ENCODE measurements at regions not wholly inside any gene's neighbourhood (a gene's known extent, or its start where the extent isn't known, plus 50 kb on each side); places are given as distances from the start of the nearest gene placed in this dataset.
"Not testable (repeated sequence)": the region's sequence is repeated elsewhere in the genome, so short reads cannot be mapped to it uniquely, and the experiment has no call there.

GRCh38 chr9:87392086-87392485, 105.6 kb upstream of the DAPK1 start:
- H3K36me3 ChIP-seq = no peaks in the 10 kb centered on the region
- no peak overlapping the region for H3K27ac ChIP-seq
- H3K4me1 ChIP-seq (replicated peaks) = peaks cover 31% of the 10 kb centered on the region
- no peaks in the 10 kb centered on the region for H3K9me3 ChIP-seq (replicated peaks)
- H3K27me3 ChIP-seq (replicated peaks) = no peaks in the 10 kb centered on the region
- DNase-seq (ENCODE audit: low read depth in 1 of 2, low spot score in 2 of 2) = no peak
- no peak overlapping the region for H3K4me3 ChIP-seq

- peaks cover 17% of the 10 kb centered on the region for H3K4me1 ChIP-seq (replicated peaks)
- no peaks in the 10 kb centered on the region for H3K9me3 ChIP-seq (replicated peaks)
- H3K27ac ChIP-seq = no peak overlapping the region
- no peak overlapping the region for H3K4me3 ChIP-seq
- no peaks in the 10 kb centered on the region for H3K36me3 ChIP-seq
- H3K27me3 ChIP-seq (replicated peaks) = no peaks in the 10 kb centered on the region
- DNase-seq (ENCODE audit: low read depth in 1 of 2, low spot score in 2 of 2) = no peak
Measured at GRCh38 chr9:87393706-87394230, 103.9 kb upstream of the DAPK1 start.

DNA sequence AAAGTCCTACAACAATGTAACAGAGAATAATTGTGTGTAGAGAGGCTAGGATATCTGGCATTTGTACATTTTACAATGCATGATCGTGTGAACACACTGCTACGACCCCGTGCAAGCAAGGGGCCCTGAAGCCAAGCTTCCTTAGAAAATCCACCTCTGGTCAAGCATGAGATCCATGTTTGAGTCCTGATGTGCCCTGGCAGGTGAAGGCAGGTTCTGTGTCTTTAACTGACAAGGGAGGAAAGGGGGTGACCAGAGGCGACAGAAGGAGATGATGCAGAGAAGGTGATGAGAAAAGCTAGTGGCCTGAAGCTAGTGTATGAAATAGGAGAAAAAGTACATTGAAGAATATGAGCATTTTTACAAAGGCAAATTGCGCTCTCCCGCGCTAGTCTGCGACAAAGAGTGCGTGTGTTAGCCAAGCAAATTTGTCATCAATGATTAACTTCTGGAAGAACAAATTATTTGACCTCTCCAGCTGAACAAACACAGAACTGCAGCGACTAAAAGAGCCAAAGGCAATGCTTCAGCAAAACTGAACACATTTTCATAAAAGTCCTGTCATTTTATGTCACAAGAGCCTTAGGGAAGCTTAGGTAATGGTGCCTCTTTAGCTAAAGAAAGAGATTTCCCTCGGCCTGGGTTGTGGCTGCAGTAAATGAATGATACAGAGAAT, 101.7 kb upstream of the DAPK1 start:
- no peaks in the 10 kb centered on the region for H3K4me1 ChIP-seq (replicated peaks)
- H3K9me3 ChIP-seq (replicated peaks) = no peaks in the 10 kb centered on the region
- DNase-seq (ENCODE audit: low read depth in 1 of 2, low spot score in 2 of 2) = no peak
- no peaks in the 10 kb centered on the region for H3K36me3 ChIP-seq
- H3K27me3 ChIP-seq (replicated peaks) = no peaks in the 10 kb centered on the region
- H3K4me3 ChIP-seq = no peak overlapping the region
- H3K27ac ChIP-seq = no peak overlapping the region

GRCh38 chr9:87401681-87402080, 96.0 kb upstream of the DAPK1 start:
- Histone ChIP-seq H3K4me1 (replicated peaks) (peaks cover 12% of the 10 kb centered on the region), H3K27ac (no peak overlapping the region)

DNA sequence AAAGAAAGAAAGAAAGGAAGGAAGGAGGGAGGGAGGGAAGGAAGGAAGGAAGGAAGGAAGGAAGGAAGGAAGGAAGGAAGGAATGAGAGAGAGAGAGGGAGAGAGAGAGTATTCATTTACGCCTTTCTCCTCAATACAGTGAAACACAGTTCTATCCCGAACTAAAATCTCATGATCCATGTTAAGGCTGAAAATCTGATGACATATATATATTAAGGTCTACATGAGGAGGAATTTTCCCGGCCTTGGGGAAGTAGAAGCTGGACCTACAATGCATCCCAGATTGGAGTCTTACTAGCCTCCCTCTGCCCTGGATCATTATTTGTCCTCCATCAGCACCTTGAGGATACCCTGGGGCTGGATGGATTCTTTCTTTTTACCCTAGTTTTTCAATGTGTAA, 95.1 kb upstream of the DAPK1 start:
- no peaks in the 10 kb centered on the region for H3K9me3 ChIP-seq (replicated peaks)
- H3K36me3 ChIP-seq = no peaks in the 10 kb centered on the region
- peaks cover 16% of the 10 kb centered on the region for H3K4me1 ChIP-seq (replicated peaks)
- H3K27me3 ChIP-seq (replicated peaks) = no peaks in the 10 kb centered on the region
- no peak overlapping the region for H3K4me3 ChIP-seq
- DNase-seq (ENCODE audit: low read depth in 1 of 2, low spot score in 2 of 2) = no peak
- H3K27ac ChIP-seq = no peak overlapping the region

More at GRCh38 chr9:87401681-87402080, 96.0 kb upstream of the DAPK1 start:
- no peak for DNase-seq (ENCODE audit: low read depth in 1 of 2, low spot score in 2 of 2)
- Histone ChIP-seq H3K27me3 (replicated peaks) (no peaks in the 10 kb centered on the region), H3K9me3 (replicated peaks) (no peaks in the 10 kb centered on the region), H3K4me3 (no peak overlapping the region), H3K36me3 (no peaks in the 10 kb centered on the region)

- Histone ChIP-seq H3K27ac (peak overlapping the region; percentile 21; the same call in 1 of the 2 replicates), H3K27me3 (replicated peaks) (no peaks in the 10 kb centered on the region), H3K9me3 (replicated peaks) (no peaks in the 10 kb centered on the region), H3K4me1 (replicated peaks) (peaks cover 27% of the 10 kb centered on the region), H3K36me3 (no peaks in the 10 kb centered on the region), H3K4me3 (no peak overlapping the region)
- DNase-seq (ENCODE audit: low read depth in 1 of 2, low spot score in 2 of 2) = no peak
Measured at GRCh38 chr9:87405677-87406542, 91.8 kb upstream of the DAPK1 start.

DNA sequence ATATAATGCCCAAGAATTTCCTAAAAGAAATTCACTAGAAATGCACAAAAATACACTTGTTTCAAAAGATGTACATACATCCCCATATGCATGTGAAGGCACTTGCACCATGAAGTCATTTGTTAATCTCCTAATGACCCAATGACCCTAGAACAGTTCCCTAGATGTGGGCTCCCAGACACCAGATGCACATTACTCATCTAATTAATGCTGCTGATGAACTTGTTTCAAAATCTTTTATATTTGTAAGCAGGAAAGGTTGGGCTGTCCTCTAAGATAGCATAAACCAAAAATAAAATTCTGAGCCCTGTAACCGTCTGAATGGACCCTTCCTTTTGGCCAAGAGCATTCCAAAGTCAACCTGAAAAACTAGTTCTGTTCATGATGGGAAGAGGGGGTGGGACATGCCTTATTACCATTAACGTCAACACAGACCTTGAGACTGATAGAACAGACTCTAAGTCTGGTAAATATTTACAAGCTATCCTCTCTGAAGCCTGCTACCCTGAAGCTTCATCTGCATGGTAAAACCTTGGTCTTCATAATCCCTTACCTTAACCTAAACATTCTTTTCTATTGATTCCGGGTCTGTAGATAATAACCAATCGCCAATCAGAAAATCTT, 91.0 kb upstream of the DAPK1 start:
- no peaks in the 10 kb centered on the region for H3K36me3 ChIP-seq
- H3K27ac ChIP-seq = no peak overlapping the region
- H3K4me1 ChIP-seq (replicated peaks) = peaks cover 27% of the 10 kb centered on the region
- H3K9me3 ChIP-seq (replicated peaks) = no peaks in the 10 kb centered on the region
- no peak for DNase-seq (ENCODE audit: low read depth in 1 of 2, low spot score in 2 of 2)
- H3K4me3 ChIP-seq = no peak overlapping the region
- no peaks in the 10 kb centered on the region for H3K27me3 ChIP-seq (replicated peaks)

GRCh38 chr9:87410047-87411005, 87.3 kb upstream of the DAPK1 start:
- H3K4me3 ChIP-seq; H3K27ac ChIP-seq; H3K27me3 ChIP-seq (replicated peaks); H3K9me3 ChIP-seq (replicated peaks); H3K36me3 ChIP-seq: not testable (repeated sequence)
- peaks cover 27% of the 10 kb centered on the region for H3K4me1 ChIP-seq (replicated peaks)
- peak; percentile 47 to 52 for DNase-seq (ENCODE audit: low read depth in 1 of 2, low spot score in 2 of 2)

- Histone ChIP-seq H3K36me3 (no peaks in the 10 kb centered on the region), H3K4me1 (replicated peaks) (no peaks in the 10 kb centered on the region; the same call in 1 of the 2 replicates), H3K27ac (no peak overlapping the region), H3K9me3 (replicated peaks) (peaks cover 5% of the 10 kb centered on the region; the same call in 1 of the 2 replicates), H3K27me3 (replicated peaks) (no peaks in the 10 kb centered on the region), H3K4me3 (no peak overlapping the region)
- no peak for DNase-seq (ENCODE audit: low read depth in 1 of 2, low spot score in 2 of 2)
Measured at GRCh38 chr9:87420884-87421283, 76.8 kb upstream of the DAPK1 start.

DNA sequence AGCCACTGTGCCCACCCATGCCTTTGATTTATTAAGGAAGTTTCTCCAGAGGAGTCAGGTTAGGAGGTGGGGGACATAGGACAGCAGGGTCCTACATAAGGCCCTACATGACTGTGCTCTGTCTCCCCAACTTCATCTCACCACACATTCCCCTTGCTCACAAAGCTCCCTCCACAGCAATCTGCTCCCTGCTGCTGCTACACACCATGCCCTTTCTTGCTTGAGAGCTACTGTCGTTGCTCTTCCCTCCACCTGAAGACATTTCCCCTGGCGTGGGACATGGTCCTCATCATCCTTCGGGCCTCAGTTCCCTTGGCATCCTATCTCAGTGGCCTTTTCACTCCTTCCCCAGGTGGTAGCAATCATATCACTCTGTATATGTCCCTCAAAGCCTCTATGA, 75.9 kb upstream of the DAPK1 start:
- H3K27ac ChIP-seq = no peak overlapping the region

DNA sequence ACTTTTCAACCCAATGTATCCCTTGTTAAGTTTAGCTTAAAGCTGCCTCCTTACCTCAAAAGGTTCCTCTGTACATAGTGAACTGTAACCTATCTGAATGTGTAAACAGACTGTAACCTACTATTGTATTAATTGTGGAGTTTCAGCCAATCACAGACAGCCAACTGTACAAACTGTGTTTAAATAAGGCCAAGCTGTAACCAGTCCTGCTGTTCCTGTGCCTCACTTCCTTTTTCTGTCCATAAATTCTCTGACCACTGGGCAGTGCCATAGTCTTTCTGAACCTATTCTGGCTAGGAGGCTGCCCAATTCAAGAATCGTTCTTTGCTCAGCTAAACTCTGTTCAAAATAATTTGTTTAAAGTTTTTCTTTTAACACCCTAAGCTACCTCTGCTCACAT, 74.7 kb upstream of the DAPK1 start:
- peaks cover 5% of the 10 kb centered on the region; the same call in 1 of the 2 replicates for H3K9me3 ChIP-seq (replicated peaks)
- no peaks in the 10 kb centered on the region for H3K36me3 ChIP-seq
- no peak overlapping the region for H3K4me3 ChIP-seq
- H3K27me3 ChIP-seq (replicated peaks) = no peaks in the 10 kb centered on the region
- no peak for DNase-seq (ENCODE audit: low read depth in 1 of 2, low spot score in 2 of 2)
- H3K27ac ChIP-seq = no peak overlapping the region
- H3K4me1 ChIP-seq (replicated peaks) = no peaks in the 10 kb centered on the region; the same call in 1 of the 2 replicates

More for the DNA sequence above, 75.9 kb upstream of the DAPK1 start:
- H3K9me3 ChIP-seq (replicated peaks) = peaks cover 5% of the 10 kb centered on the region; the same call in 1 of the 2 replicates
- no peaks in the 10 kb centered on the region; the same call in 1 of the 2 replicates for H3K4me1 ChIP-seq (replicated peaks)
- H3K4me3 ChIP-seq = no peak overlapping the region
- no peak for DNase-seq (ENCODE audit: low read depth in 1 of 2, low spot score in 2 of 2)
- H3K36me3 ChIP-seq = no peaks in the 10 kb centered on the region
- H3K27me3 ChIP-seq (replicated peaks) = no peaks in the 10 kb centered on the region

GRCh38 chr9:87423885-87424284, 73.8 kb upstream of the DAPK1 start:
- not testable (repeated sequence) for H3K9me3 ChIP-seq (replicated peaks); H3K36me3 ChIP-seq; H3K27me3 ChIP-seq (replicated peaks); DNase-seq (ENCODE audit: low read depth in 1 of 2, low spot score in 2 of 2); H3K4me3 ChIP-seq; H3K27ac ChIP-seq; H3K4me1 ChIP-seq (replicated peaks)

DNA sequence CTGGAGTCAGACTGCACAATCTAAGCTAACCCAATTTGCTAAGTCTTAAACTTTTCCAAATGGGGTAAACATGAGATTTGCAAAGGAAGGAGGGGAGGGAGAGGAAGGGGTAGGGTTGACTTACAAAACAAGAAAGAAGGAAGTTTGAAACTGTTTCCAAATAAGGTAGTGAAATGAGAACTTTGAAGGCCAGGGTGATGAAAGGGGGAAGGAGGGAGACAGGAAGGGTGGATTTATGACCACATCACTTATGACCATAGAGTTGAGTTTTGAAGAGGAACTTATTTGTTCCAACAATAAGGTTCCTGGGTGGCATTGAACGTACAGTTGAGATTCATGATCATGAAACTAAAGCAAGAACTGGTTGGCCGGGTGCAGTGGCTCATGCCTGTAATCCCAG, 72.5 kb upstream of the DAPK1 start:
- no peaks in the 10 kb centered on the region for H3K36me3 ChIP-seq
- no peaks in the 10 kb centered on the region; the same call in 1 of the 2 replicates for H3K4me1 ChIP-seq (replicated peaks)
- DNase-seq (ENCODE audit: low read depth in 1 of 2, low spot score in 2 of 2) = no peak
- H3K27ac ChIP-seq = no peak overlapping the region
- no peak overlapping the region for H3K4me3 ChIP-seq
- peaks cover 5% of the 10 kb centered on the region; the same call in 1 of the 2 replicates for H3K9me3 ChIP-seq (replicated peaks)
- H3K27me3 ChIP-seq (replicated peaks) = no peaks in the 10 kb centered on the region
